Kidney (tissue), 10 donors: ENCODE measurements at regions not wholly inside any gene's neighbourhood (a gene's known extent, or its start where the extent isn't known, plus 50 kb on each side); places are given as distances from the start of the nearest gene placed in this dataset.
"Not testable (repeated sequence)": the region's sequence is repeated elsewhere in the genome, so short reads cannot be mapped to it uniquely, and the experiment has no call there.

ENCODE experiments used
- DNase-seq, 5 donors: peaks; one replicate each; pipeline ENCODE4 v3.0.0-alpha.2; 2013 to 2020
- FAIRE-seq: peaks from 2 replicates; lab custom pipeline; 2012; peaks lifted over from hg19 to GRCh38; lab: Jason Lieb, UNC
- H3K27ac ChIP-seq, 2 donors: one replicate each; pipeline ENCODE4 v1.7.0; 2013; ENCODE audit warnings: low read depth in 2 of 2, low read length in 2 of 2, inconsistent platforms in 1 of 2
- H3K27me3 ChIP-seq: one replicate; pipeline ENCODE4 v1.7.1; 2013; ENCODE audit warnings: low read length, inconsistent platforms; ENCODE audit not compliant: control insufficient read depth, insufficient read depth
- H3K36me3 ChIP-seq, 3 donors: one replicate each; pipeline versions ENCODE4 v1.7.0 to v1.7.1; 2013; ENCODE audit warnings: low read length in 3 of 3, control low read depth in 1 of 3, inconsistent platforms in 1 of 3; ENCODE audit not compliant: insufficient read depth in 3 of 3, control insufficient read depth in 2 of 3
- H3K4me1 ChIP-seq, 3 donors: one replicate each; pipeline versions ENCODE4 v1.7.0 to v1.7.1; 2013; ENCODE audit warnings: low read length in 3 of 3, inconsistent platforms in 1 of 3, low read depth in 1 of 3; ENCODE audit not compliant: control insufficient read depth in 2 of 3, insufficient read depth in 2 of 3
- H3K4me3 ChIP-seq, 3 donors: one replicate each; pipeline versions ENCODE4 v1.7.0 to v1.8.1; 2013; ENCODE audit warnings: low read length in 3 of 3, control low read depth in 1 of 3, inconsistent platforms in 1 of 3
- H3K9ac ChIP-seq, 3 donors: one replicate each; pipeline versions ENCODE4 v1.7.0 to v1.7.1; 2013; ENCODE audit warnings: low read length in 3 of 3, control low read depth in 1 of 3, inconsistent platforms in 1 of 3
- H3K9me3 ChIP-seq, 3 donors: one replicate each; pipeline versions ENCODE4 v1.7.0 to v1.7.1; 2013; ENCODE audit warnings: low read length in 3 of 3, control low read depth in 1 of 3, inconsistent platforms in 1 of 3; ENCODE audit not compliant: control insufficient read depth in 2 of 3, insufficient read depth in 1 of 3
- intact Hi-C: fragments of 100-400 bp; cut with DNase I; formaldehyde crosslinking; loops from one replicate; pipeline ENCODE4 v1.11.1; 2022
- donor health status: control.
- donor health status: control.
- donor health status: DM: yes; HTN: yes; CAD: no.
- donor health status: Normal renal cell carcinoma (clear cell type).

DNA sequence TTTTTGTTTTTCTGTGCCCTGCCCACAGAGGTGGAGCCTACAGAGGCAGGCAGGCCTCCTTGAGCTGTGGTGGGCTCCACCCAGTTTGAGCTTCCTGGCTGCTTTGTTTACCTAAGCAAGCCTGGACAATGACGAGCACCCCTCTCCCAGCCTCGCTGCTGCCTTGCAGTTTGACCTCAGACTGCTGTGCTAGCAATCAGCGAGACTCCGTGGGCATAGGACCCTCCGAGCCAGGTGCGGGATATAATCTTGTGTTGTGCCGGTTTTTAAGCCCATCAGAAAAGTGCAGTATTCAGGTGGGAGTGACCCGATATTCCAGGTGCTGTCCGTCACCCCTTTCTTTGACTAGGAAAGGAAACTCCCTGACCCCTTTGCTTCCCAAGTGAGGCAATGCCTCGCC, 786.1 kb downstream of the OR4C45 start:
- H3K27me3 ChIP-seq, H3K9me3 ChIP-seq, H3K27ac ChIP-seq, H3K36me3 ChIP-seq, H3K4me1 ChIP-seq, H3K4me3 ChIP-seq, intact Hi-C loops, FAIRE-seq, H3K9ac ChIP-seq: not testable (repeated sequence)
- peak in 1 of 5 donors; percentile 22 for DNase-seq
